HEK293 (cell line): ENCODE measurements at regions not wholly inside any gene's neighbourhood (a gene's known extent, or its start where the extent isn't known, plus 50 kb on each side); places are given as distances from the start of the nearest gene placed in this dataset.

Experiments
- CTCF ChIP-seq: fragments of 450-650 bp; formaldehyde crosslinking; IDR thresholded peaks from 2 replicates; pipeline ENCODE4 v1.5.1; 2016; ENCODE audit warnings: missing biosample characterization, missing genetic modification characterization
- PRDM2 ChIP-seq: fragments of 450-650 bp; formaldehyde crosslinking; IDR thresholded peaks from 2 replicates; pipeline ENCODE4 v1.5.1; 2016; ENCODE audit warnings: missing biosample characterization, missing genetic modification characterization, borderline replicate concordance
- REST ChIP-seq: fragments of 450-650 bp; formaldehyde crosslinking; IDR thresholded peaks from 2 replicates; pipeline ENCODE4 v1.5.1; 2016; ENCODE audit warnings: missing biosample characterization, missing genetic modification characterization
- ZFP41 ChIP-seq: fragments of 450-650 bp; formaldehyde crosslinking; IDR thresholded peaks from 2 replicates; pipeline ENCODE4 v1.5.1; 2016; ENCODE audit warnings: missing biosample characterization, missing genetic modification characterization, borderline replicate concordance
- ZNF510 ChIP-seq: fragments of 450-650 bp; formaldehyde crosslinking; IDR thresholded peaks from 2 replicates; pipeline ENCODE4 v1.5.1; 2018; ENCODE audit warnings: mild to moderate bottlenecking, missing genetic modification characterization, missing biosample characterization; ENCODE audit not compliant: insufficient replicate concordance
- ZNF660 ChIP-seq: fragments of 450-650 bp; IDR thresholded peaks from 2 replicates; pipeline ENCODE4 v1.5.1; 2018; ENCODE audit warnings: missing biosample characterization, mild to moderate bottlenecking, missing genetic modification characterization
- ZNF776 ChIP-seq: fragments of 450-650 bp; formaldehyde crosslinking; IDR thresholded peaks from 2 replicates; pipeline ENCODE4 v1.5.0; 2017; ENCODE audit warnings: missing biosample characterization, missing genetic modification characterization, borderline replicate concordance

GRCh38 chr10:78388331-78389050 lies 354.8 kb downstream of the RPS24 start:
- no peak for TF ChIP-seq ZNF776 (tag by site-specific recombination)
- TF ChIP-seq PRDM2, result no peak
- no peak for TF ChIP-seq ZFP41 (tag by site-specific recombination)
- TF ChIP-seq ZNF660 (tag by site-specific recombination), result no peak
- no peak for TF ChIP-seq REST
- no peak for TF ChIP-seq ZNF510 (tag by site-specific recombination)
- no peak for TF ChIP-seq CTCF (tag by site-specific recombination)
